Prostate gland (tissue), 1 donor: ENCODE measurements at regions not wholly inside any gene's neighbourhood (a gene's known extent, or its start where the extent isn't known, plus 50 kb on each side); places are given as distances from the start of the nearest gene placed in this dataset.
"Not testable (repeated sequence)": the region's sequence is repeated elsewhere in the genome, so short reads cannot be mapped to it uniquely, and the experiment has no call there.

ENCODE experiments used
- POLR2A ChIP-seq: fragments of 450-650 bp; IDR thresholded peaks from one replicate; pipeline ENCODE4 v1.6.1; 2016; ENCODE audit warnings: antibody characterized with exemption, mild to moderate bottlenecking
- POLR2AphosphoS5 ChIP-seq: sonication (generic); formaldehyde crosslinking; IDR thresholded peaks from one replicate; pipeline ENCODE4 v1.6.1; 2017; ENCODE audit warnings: antibody characterized with exemption

DNA sequence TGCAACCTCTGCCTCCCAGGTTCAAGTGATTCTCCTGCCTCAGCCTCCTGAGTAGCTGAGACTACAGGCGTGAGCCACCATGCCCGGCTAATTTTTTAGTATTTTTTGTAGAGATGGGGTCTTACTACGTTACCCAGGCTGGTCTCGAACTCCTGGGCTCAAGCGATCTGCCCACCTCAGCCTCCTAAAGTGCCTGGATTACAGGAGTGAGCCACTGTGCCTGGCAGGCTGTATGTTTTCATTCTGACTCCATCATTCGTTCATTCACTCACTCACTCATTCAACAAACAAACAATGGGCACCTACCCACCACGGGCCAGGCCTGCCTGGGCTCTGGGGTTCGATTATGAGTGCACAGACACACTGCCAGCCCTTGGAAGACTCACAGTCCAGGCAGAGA lies 197.1 kb downstream of the C9orf50 start:
- TF ChIP-seq POLR2A, POLR2AphosphoS5: not testable (repeated sequence)
